ENCODE measurements at regions not wholly inside any gene's neighbourhood (a gene's known extent, or its start where the extent isn't known, plus 50 kb on each side); places are given as distances from the start of the nearest gene placed in this dataset.

- no peak overlapping the region for H3K9ac ChIP-seq
- H3K4me2 ChIP-seq: no peak overlapping the region
- H3K27ac ChIP-seq: no peak overlapping the region
- H3K79me2 ChIP-seq (ENCODE audit: insufficient read depth, low read depth): no peaks in the 10 kb centered on the region
- no peaks in the 10 kb centered on the region for H3K36me3 ChIP-seq (ENCODE audit: insufficient read depth)
- no peaks in the 10 kb centered on the region for H3K27me3 ChIP-seq (ENCODE audit: insufficient read depth, low read depth)
- H2AFZ ChIP-seq (ENCODE audit: low read depth): no peak overlapping the region
- H3K4me3 ChIP-seq (IDR thresholded peaks at IDR 0.05; ENCODE audit: insufficient read depth, low read depth, low read length): no peak overlapping the region
- no peaks in the 10 kb centered on the region for H4K20me1 ChIP-seq (ENCODE audit: insufficient read depth)
- TF ChIP-seq CTCF (conservative IDR thresholded peaks at IDR 0.05; ENCODE audit: low read depth, low read length): no peak
- peaks cover 6% of the 10 kb centered on the region for H3K4me1 ChIP-seq (ENCODE audit: low read depth, poor library complexity, severe bottlenecking)
Measured at GRCh38 chr5:124523897-124524296, 222.5 kb downstream of the ZNF608 start.

GRCh38 chr5:124522992-124523391 is 223.4 kb downstream of the ZNF608 start:
- no peaks in the 10 kb centered on the region for H3K79me2 ChIP-seq (ENCODE audit: insufficient read depth, low read depth)
- no peak overlapping the region for H3K9ac ChIP-seq
- H3K4me2 ChIP-seq: no peak overlapping the region
- no peaks in the 10 kb centered on the region for H3K27me3 ChIP-seq (ENCODE audit: insufficient read depth, low read depth)
- no peak overlapping the region for H2AFZ ChIP-seq (ENCODE audit: low read depth)
- no peak for TF ChIP-seq CTCF (conservative IDR thresholded peaks at IDR 0.05; ENCODE audit: low read depth, low read length)
- no peak overlapping the region for H3K27ac ChIP-seq
- H3K4me1 ChIP-seq (ENCODE audit: low read depth, poor library complexity, severe bottlenecking): peaks cover 6% of the 10 kb centered on the region
- H3K36me3 ChIP-seq (ENCODE audit: insufficient read depth): no peaks in the 10 kb centered on the region
- H4K20me1 ChIP-seq (ENCODE audit: insufficient read depth): no peaks in the 10 kb centered on the region
- no peak overlapping the region for H3K4me3 ChIP-seq (IDR thresholded peaks at IDR 0.05; ENCODE audit: insufficient read depth, low read depth, low read length)

- H2AFZ ChIP-seq (ENCODE audit: low read depth): no peak overlapping the region
- no peak overlapping the region for H3K27ac ChIP-seq
- H3K79me2 ChIP-seq (ENCODE audit: insufficient read depth, low read depth): no peaks in the 10 kb centered on the region
- H3K4me1 ChIP-seq (ENCODE audit: low read depth, poor library complexity, severe bottlenecking): peaks cover 6% of the 10 kb centered on the region
- H3K4me3 ChIP-seq (IDR thresholded peaks at IDR 0.05; ENCODE audit: insufficient read depth, low read depth, low read length): no peak overlapping the region
- no peak overlapping the region for H3K4me2 ChIP-seq
- no peak overlapping the region for H3K9ac ChIP-seq
- no peak for TF ChIP-seq CTCF (conservative IDR thresholded peaks at IDR 0.05; ENCODE audit: low read depth, low read length)
- no peaks in the 10 kb centered on the region for H3K27me3 ChIP-seq (ENCODE audit: insufficient read depth, low read depth)
- no peaks in the 10 kb centered on the region for H4K20me1 ChIP-seq (ENCODE audit: insufficient read depth)
- no peaks in the 10 kb centered on the region for H3K36me3 ChIP-seq (ENCODE audit: insufficient read depth)
Measured at GRCh38 chr5:124521461-124522230, 224.8 kb downstream of the ZNF608 start.

GRCh38 chr5:124519396-124519795 is 227.0 kb downstream of the ZNF608 start:
- H3K4me2 ChIP-seq: no peak overlapping the region
- no peak overlapping the region for H3K27ac ChIP-seq
- no peaks in the 10 kb centered on the region for H3K36me3 ChIP-seq (ENCODE audit: insufficient read depth)
- H2AFZ ChIP-seq (ENCODE audit: low read depth): no peak overlapping the region
- H3K9ac ChIP-seq: no peak overlapping the region
- H3K4me1 ChIP-seq (ENCODE audit: low read depth, poor library complexity, severe bottlenecking): peaks cover 6% of the 10 kb centered on the region
- no peaks in the 10 kb centered on the region for H4K20me1 ChIP-seq (ENCODE audit: insufficient read depth)
- no peaks in the 10 kb centered on the region for H3K79me2 ChIP-seq (ENCODE audit: insufficient read depth, low read depth)
- TF ChIP-seq CTCF (conservative IDR thresholded peaks at IDR 0.05; ENCODE audit: low read depth, low read length): no peak
- H3K4me3 ChIP-seq (IDR thresholded peaks at IDR 0.05; ENCODE audit: insufficient read depth, low read depth, low read length): no peak overlapping the region
- no peaks in the 10 kb centered on the region for H3K27me3 ChIP-seq (ENCODE audit: insufficient read depth, low read depth)
